Amniotic epithelial cell (primary cell): ENCODE measurements at regions not wholly inside any gene's neighbourhood (a gene's known extent, or its start where the extent isn't known, plus 50 kb on each side); places are given as distances from the start of the nearest gene placed in this dataset.
"Not testable (repeated sequence)": the region's sequence is repeated elsewhere in the genome, so short reads cannot be mapped to it uniquely, and the experiment has no call there.

Experiments
- DNase-seq: peaks from one replicate; pipeline ENCODE4 v3.0.0-alpha.2; 2010; ENCODE audit warnings: low read depth

GRCh38 chr3:147154988-147155387, 251.4 kb downstream of the ZIC4 start:
- DNase-seq: not testable (repeated sequence)

GRCh38 chr3:147153830-147154539, 252.4 kb downstream of the ZIC4 start:
- DNase-seq: no peak

- no peak for DNase-seq
These were observed 253.9 kb downstream of the ZIC4 start for GRCh38 chr3:147152476-147152875.

DNA sequence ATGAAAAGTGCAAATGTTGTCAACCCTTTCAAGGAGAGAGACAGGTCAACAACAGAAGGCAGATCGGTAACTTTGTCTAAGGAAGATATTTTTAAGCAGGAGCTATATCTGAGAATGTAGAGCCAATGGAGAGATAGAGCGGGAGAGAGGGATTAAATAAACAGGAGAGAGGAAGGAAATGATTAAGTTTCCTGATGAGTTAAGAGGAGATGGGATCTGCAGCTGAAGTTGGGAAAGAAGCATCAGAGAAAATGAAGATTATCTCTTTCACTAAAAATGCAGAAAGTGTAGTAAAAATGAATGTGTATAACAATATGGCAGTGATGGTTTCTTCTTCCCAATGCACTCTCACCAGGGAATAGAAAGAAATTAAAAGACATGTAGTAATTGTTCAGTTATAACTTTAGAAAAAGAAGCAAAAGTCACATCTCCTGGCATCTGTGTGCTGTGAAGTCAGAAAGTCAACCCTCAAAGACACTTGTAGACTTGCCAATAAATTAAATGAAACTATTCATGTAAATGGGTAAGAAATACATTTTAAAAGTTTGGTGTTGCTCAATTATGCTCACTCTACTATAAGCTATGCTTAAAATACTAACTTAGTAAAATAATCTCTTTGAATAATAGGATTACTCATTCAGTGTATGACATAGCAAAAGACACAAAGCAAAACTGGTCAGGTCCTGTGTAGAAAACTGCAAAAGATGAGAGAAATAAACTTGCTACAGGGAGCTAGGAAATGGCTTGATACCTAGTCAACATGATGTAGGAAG, 264.6 kb downstream of the ZIC4 start:
- no peak for DNase-seq

DNA sequence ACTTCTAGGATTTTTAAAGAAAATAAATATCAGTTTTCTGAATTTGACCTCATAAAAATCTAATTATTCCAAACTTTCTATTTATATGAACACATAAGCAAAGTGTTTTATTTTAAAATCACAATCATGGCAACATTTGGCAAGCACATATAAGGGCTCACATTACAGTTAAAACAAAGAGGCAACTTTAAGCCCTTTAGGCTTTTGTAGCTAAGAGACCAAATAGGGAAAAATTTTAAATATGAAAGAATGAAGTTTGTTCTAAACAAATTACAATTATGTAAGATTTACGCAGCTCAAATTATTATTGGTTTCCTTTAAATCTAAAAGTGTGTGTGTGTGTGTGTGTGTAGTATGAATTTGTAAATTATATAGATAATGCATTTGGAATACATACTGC, 267.0 kb downstream of the ZIC4 start:
- no peak for DNase-seq

DNA sequence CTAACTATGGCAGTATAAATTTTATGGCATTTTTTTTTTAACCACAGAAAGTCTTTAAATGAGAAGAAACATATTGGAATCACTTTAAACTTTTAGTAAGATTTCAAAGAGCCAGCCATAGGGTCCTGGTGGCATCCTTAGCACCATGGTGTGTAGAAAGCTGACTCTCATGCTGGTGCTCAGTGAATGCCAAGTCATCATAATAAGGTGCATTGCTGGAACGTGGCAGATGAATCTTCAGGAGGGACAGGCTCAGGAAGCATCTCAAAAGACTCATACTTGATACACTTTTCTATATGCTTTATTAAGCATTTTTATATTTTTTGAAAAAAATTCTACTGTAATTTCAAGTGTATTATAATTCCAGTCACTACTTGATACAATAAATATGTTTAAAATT, 274.2 kb downstream of the ZIC4 start:
- DNase-seq: no peak

DNA sequence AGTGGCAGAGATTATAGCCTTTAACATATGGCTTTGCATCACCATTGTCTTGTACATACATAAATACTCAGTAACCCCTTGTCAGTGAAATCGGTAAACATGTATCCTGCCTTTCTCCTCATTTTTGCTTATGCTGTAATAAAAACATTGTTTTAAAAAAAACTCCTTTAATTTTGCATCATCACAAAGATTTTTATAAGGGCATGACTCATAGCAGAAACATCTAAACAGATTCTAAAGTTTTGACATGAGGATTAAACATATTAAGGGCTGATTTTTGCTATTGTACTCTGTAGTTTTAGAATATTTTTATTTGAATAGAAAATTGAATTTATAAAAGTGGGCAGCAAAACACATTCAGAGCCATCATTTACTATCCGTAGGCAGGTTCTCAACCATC, 275.9 kb downstream of the ZIC4 start:
- peak; percentile 3 for DNase-seq

- no peak for DNase-seq
These were observed 276.7 kb downstream of the ZIC4 start for GRCh38 chr3:147129665-147130064.

DNA sequence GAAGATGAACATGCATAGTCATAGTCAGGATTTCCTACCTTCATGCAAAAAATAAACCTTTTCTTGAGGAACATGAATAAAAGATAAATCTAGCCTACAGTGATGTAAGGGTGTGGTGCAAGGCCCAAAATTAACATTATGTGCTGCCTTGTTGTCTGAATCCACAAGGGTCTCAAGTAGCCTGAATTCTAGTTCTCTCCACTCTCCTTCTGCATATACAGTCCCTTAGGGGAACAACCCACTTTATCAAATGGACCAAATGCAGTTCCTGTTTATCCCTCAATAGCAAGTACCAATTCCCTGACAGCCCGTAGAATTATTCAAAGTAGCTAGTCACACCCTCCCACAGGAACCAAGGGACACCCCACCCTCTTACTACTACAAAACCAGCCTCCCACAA, 284.0 kb downstream of the ZIC4 start:
- no peak for DNase-seq

DNA sequence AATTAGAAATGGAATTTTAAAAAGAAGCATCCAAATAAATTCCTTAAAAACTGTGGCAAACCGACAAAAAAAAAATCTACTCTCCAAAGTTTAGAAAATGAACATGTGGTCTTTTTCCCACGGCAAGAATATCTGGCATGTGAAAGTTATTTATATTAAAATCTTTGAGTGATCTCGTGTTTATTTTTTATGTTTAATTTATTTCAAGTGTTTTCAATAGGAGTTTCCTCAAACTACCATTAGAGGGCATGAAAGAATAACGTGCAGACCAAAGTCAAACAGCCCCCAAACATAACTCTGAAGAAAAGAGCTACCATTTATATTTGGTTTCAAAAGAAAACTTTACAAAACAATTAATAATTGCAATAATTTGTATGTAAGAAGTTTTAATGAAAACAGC, 286.4 kb downstream of the ZIC4 start:
- peak; percentile 7 for DNase-seq

DNA sequence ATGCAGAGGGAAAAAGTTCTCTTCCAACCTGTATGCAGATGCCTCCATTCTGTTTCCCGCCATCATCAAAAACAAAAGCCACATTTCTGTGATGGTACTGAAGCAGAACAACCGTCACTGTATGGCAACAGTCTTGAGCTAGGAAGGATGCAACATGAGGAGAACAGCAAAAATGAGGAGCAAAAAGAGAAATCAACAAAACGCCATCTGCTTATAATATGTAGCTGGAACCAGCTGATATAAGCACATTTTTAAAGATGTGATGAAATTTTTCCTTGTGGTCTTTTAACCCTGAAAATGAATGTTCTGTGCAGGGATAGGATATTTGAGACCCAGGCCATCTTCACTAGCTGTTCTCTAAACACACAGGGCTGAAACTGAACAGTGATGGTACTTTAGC, 287.0 kb downstream of the ZIC4 start:
- DNase-seq: no peak

- DNase-seq: no peak
These were observed 287.7 kb downstream of the ZIC4 start for GRCh38 chr3:147118611-147119010.

GRCh38 chr3:147117631-147118030, 288.7 kb downstream of the ZIC4 start:
- no peak for DNase-seq

DNA sequence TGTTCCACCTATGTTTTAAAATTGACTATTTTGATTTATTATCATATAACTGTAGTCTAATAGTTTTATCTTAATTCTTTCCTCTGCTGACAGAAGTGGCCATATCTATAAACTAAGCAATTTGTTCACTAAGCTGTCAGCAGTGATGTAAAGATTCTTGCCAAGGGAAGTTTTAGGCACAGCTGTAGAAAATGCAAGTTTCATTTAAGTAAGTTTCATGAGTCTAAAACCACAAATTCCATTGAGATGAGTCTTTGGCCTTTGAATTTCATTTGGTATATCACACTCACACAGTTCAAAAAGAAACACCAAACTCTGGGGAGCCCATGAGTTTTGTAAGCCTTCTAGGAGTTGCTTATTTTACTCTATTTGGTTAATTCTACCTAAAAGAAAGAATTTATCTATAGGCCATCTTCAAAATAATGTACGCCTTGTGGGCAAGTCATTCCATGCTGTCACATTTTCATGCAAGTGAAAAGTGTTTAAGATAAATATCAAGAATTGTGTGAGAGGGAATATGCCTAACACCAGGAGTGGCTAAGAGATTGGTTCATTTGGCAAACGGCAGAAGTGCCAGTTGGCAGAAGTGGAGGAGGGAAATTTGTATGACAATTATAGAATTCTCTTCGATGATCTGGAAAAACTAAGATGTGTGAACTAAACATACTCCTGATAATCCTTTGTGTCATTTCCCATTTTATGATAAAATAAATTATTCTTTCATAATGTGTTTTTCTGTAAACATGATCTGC, 292.9 kb downstream of the ZIC4 start:
- peak; percentile 73 for DNase-seq

DNA sequence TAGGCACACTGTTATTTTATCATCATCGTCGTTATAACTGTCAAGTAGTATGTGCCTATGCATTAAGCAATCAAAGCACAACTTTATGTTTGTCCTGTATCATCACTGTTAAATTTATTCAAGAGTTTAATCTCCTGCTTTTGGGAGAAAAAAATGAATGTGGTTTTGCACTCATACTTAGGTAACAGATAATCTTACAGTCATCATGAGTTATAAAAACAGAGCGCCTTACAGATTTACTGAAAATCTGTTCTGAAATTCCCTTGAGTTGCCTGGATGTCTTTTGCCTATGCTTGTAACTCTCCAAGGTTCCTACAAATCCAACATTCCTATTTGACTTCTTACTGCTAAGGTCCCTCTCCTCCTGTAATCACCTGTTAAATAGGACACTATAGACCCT, 307.3 kb downstream of the ZIC4 start:
- DNase-seq: no peak

- DNase-seq: no peak
These were observed 315.9 kb downstream of the ZIC4 start for GRCh38 chr3:147090461-147090860.

DNA sequence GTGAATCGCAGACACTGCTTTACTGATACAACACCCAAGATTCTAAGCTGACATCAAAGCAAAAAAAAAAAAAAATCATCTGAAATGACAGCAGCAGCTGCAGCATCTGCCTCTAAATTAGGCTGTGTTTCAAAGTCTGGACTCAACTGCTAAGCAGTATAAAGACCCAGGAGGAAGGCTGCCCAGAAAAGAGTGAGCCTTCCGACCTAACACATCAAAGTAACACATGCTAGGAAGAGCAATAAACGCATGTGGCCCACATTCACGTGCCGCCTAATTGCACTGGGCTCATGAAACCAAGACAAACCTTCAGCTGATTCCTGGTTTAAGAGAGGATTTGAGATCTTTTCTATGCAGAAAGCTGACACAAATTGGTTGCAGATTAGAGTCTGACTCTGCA, 317.1 kb downstream of the ZIC4 start:
- no peak for DNase-seq

GRCh38 chr3:147059500-147059899, 346.8 kb downstream of the ZIC4 start:
- not testable (repeated sequence) for DNase-seq

GRCh38 chr3:147049821-147050220, 356.5 kb downstream of the ZIC4 start:
- no peak for DNase-seq

DNA sequence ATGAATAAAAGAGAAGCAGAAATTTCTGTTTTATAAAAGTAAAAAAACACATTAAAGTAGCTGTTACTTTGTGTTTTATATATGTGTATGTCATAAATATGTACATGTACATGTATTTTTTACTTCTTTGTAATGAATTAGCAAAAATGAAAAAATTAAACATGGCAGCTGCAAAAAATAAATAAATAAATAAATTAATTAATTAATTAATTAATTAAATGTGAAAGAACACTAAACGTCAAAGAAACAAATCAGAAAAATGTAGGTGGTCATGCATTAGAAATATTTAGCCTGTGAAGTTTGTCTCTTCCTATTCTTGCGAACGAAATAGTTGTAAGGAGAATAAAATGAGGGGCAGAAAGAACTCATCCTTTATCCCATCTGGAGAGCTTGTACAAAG, 357.0 kb downstream of the ZIC4 start:
- no peak for DNase-seq

- DNase-seq: no peak
These were observed 359.4 kb downstream of the ZIC4 start for GRCh38 chr3:147046916-147047315.

GRCh38 chr3:147038481-147038880, 367.9 kb downstream of the ZIC4 start:
- DNase-seq: no peak

DNA sequence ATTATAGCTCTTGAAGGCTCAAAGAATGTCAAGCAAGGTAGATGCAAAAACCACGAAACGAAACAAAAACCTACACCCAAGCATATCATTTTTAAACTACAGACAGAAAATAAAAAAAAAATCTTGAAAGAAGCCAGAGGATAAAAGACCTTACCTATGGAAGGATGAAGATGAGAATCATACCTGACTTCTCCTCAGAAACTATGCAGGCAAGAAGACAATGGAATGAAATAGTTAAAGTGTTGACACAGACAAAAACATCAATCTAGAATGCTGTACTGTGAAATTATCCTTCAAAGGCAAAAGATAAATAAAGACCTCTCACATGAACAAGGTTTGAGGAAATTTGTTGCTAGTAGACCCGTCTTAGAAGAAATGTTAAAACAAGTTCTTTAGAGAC, 372.0 kb downstream of the ZIC4 start:
- DNase-seq: no peak
